Endothelial cell of umbilical vein (primary cell): ENCODE measurements at regions not wholly inside any gene's neighbourhood (a gene's known extent, or its start where the extent isn't known, plus 50 kb on each side); places are given as distances from the start of the nearest gene placed in this dataset.
"Not testable (repeated sequence)": the region's sequence is repeated elsewhere in the genome, so short reads cannot be mapped to it uniquely, and the experiment has no call there.

ENCODE experiments used
- BruUV-seq: library from RNA; stranded (reverse); fragments of 400-500 nt; replicated peaks from 2 replicates; lab custom pipeline; 2021; lab: Mats Ljungman, UMichigan
- CTCF ChIA-PET: fragments of 300-600, 350-600 bp; sonication (Branson Sonifier 250); formaldehyde crosslinking; loops from one replicate; lab custom pipeline; 2021; ENCODE audit warnings: antibody characterized with exemption, inconsistent platforms; lab: Charles Lee
- POLR2A ChIA-PET: fragments of 300-600, 350-600 bp; sonication (Branson Sonifier 250); formaldehyde crosslinking; loops from one replicate; lab custom pipeline; 2021; ENCODE audit warnings: antibody characterized with exemption, inconsistent platforms; lab: Charles Lee
- DNase-seq: peaks from one replicate; pipeline ENCODE4 v3.0.0-alpha.2; 2011; ENCODE audit warnings: low read depth, low spot score
- FAIRE-seq: peaks from 2 replicates; lab custom pipeline; 2011; peaks lifted over from hg19 to GRCh38; lab: Jason Lieb, UNC
- H2AFZ ChIP-seq: 2 replicates; pipeline ENCODE4 v1.6.0; 2012; ENCODE audit warnings: low read depth, low read length, control low read depth, inconsistent platforms
- H3K27ac ChIP-seq: 2 replicates; pipeline ENCODE4 v1.5.1; 2011; ENCODE audit warnings: low read depth, mild to moderate bottlenecking, control low read depth, low read length, moderate library complexity; ENCODE audit not compliant: insufficient read depth
- H3K27me3 ChIP-seq, 2 experiments: 2 replicates each; pipeline versions ENCODE4 v1.6.0 to v1.6.1; 2011; ENCODE audit warnings: low read length in 2 of 2, mixed read lengths in 1 of 2; ENCODE audit not compliant: control insufficient read depth in 2 of 2, insufficient read depth in 2 of 2
- H3K36me3 ChIP-seq, 2 experiments: 2 replicates in 1 of 2; 3 replicates in 1 of 2; pipeline ENCODE4 v1.5.1; 2011; ENCODE audit warnings: low read length in 2 of 2, mild to moderate bottlenecking in 1 of 2, moderate library complexity in 1 of 2; ENCODE audit not compliant: control insufficient read depth in 2 of 2, insufficient read depth in 2 of 2; ENCODE audit errors: extremely low read depth in 1 of 2
- H3K4me1 ChIP-seq: 3 replicates; pipeline ENCODE4 v1.5.1; 2011; ENCODE audit warnings: mild to moderate bottlenecking, low read length; ENCODE audit not compliant: control insufficient read depth, insufficient read depth; ENCODE audit errors: extremely low read depth
- H3K4me2 ChIP-seq: 2 replicates; pipeline ENCODE4 v1.6.1; 2011; ENCODE audit warnings: low read length, control low read depth, mixed read lengths; ENCODE audit not compliant: insufficient read depth
- H3K4me3 ChIP-seq, 3 experiments: fragments of 200-600 bp in 1 of 3; sonication (generic), shearing (Covaris generic) in 1 of 3; replicated peaks in 1 of 3; 2 replicates each; pipeline ENCODE4 v1.5.1; 2011 to 2016; ENCODE audit warnings: control low read depth in 3 of 3, low read length in 3 of 3, mild to moderate bottlenecking in 2 of 3, inconsistent platforms in 1 of 3, low read depth in 1 of 3, moderate library complexity in 1 of 3; ENCODE audit not compliant: insufficient read depth in 1 of 3
- H3K79me2 ChIP-seq: 2 replicates; pipeline ENCODE4 v1.6.0; 2012; ENCODE audit warnings: low read length, inconsistent platforms; ENCODE audit not compliant: control insufficient read depth, insufficient read depth
- H3K9ac ChIP-seq: replicated peaks from 2 replicates; pipeline ENCODE3; 2011; ENCODE audit warnings: low read length, control low read depth; ENCODE audit not compliant: insufficient read depth; ENCODE audit errors: extremely low read depth
- H3K9me1 ChIP-seq: replicated peaks from 3 replicates; pipeline ENCODE4 v1.6.0; 2011; ENCODE audit warnings: mild to moderate bottlenecking, low read length; ENCODE audit not compliant: control insufficient read depth, insufficient read depth; ENCODE audit errors: extremely low read depth
- H3K9me3 ChIP-seq: replicated peaks from 2 replicates; pipeline ENCODE4 v1.5.1; 2012; ENCODE audit warnings: low read length, inconsistent platforms; ENCODE audit not compliant: control insufficient read depth, insufficient read depth
- H4K20me1 ChIP-seq: replicated peaks from 2 replicates; pipeline ENCODE3; 2011; ENCODE audit warnings: mild to moderate bottlenecking, low read length; ENCODE audit not compliant: control insufficient read depth, insufficient read depth; ENCODE audit errors: extremely low read depth
- EZH2 ChIP-seq: IDR thresholded peaks from 2 replicates; pipeline ENCODE4 v1.6.1; 2012; ENCODE audit warnings: borderline replicate concordance, low read depth, mild to moderate bottlenecking, moderate library complexity, low read length, inconsistent platforms; ENCODE audit not compliant: severe bottlenecking
- FOS ChIP-seq: IDR thresholded peaks from 2 replicates; pipeline ENCODE4 v1.6.1; 2011; ENCODE audit warnings: mild to moderate bottlenecking, low read length, moderate library complexity, borderline replicate concordance; ENCODE audit not compliant: insufficient read depth
- GATA2 ChIP-seq: IDR thresholded peaks from 2 replicates; pipeline ENCODE4 v1.7.0; 2011; ENCODE audit warnings: low read depth, mild to moderate bottlenecking, moderate library complexity, mixed read lengths, low read length; ENCODE audit not compliant: insufficient read length, insufficient read depth
- JUN ChIP-seq: IDR thresholded peaks from 2 replicates; pipeline ENCODE4 v1.6.1; 2011; ENCODE audit warnings: borderline replicate concordance, low read depth; ENCODE audit not compliant: insufficient read length, insufficient read depth
- MYC ChIP-seq: IDR thresholded peaks from one replicate; pipeline ENCODE4 v1.6.1; 2011; ENCODE audit warnings: mild to moderate bottlenecking, low read depth, low read length
- POLR2A ChIP-seq: IDR thresholded peaks from 2 replicates; pipeline ENCODE4 v1.6.1; 2012; ENCODE audit warnings: low read depth, mild to moderate bottlenecking, control low read depth, low read length
- POLR2AphosphoS5 ChIP-seq: IDR thresholded peaks from 2 replicates; pipeline ENCODE4 v1.6.1; 2012; ENCODE audit warnings: low read depth, mild to moderate bottlenecking, control low read depth, low read length, moderate library complexity; ENCODE audit not compliant: insufficient read depth
- dilution Hi-C: fragments of 300-500 bp; cut with MboI; formaldehyde crosslinking; loops from one replicate; pipeline ENCODE4 v1.15.0; 2019; ENCODE audit warnings: low sequenced_read_pairs; ENCODE audit not compliant: extremely low pct_ligation_motif_present
- intact Hi-C: fragments of 100-400 bp; cut with micrococcal nuclease; formaldehyde crosslinking; loops from one replicate; pipeline ENCODE4 v1.10.0; 2022
- TF ChIP-seq, protein P1 (sequence below): IDR thresholded peaks from 2 replicates; pipeline ENCODE4 v1.6.1; 2011; ENCODE audit not compliant: insufficient read depth, insufficient read length
- TF ChIP-seq, protein P2 (sequence below), 2 donors: IDR thresholded peaks; 1 replicate in 1 of 2; 2 replicates in 1 of 2; pipeline ENCODE4 v1.5.1; 2011; ENCODE audit warnings: low read length in 2 of 2, mild to moderate bottlenecking in 2 of 2, moderate library complexity in 2 of 2, control low read depth in 1 of 2, inconsistent platforms in 1 of 2, low read depth in 1 of 2; ENCODE audit not compliant: insufficient read depth in 1 of 2; ENCODE audit errors: extremely low read depth in 1 of 2

DNA sequence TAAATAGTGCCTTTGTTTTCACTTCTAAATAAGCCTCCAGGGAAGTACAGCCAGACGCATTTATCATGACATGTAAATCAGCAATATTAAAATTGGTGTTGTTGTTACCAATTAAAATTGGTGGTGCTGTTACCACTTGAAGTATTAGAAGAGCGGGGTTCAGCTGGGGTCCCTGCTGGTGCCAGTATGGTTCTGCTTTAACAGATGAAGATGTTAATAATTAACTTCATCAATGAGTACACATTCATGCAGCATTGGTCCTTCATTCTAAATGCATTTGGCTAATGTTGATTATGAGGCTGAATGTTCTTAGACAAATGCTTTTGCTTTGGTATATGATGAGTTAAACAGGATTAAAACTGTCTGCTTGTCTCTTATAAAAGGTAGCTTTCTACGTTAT is 67.6 kb upstream of the TMC1 start:
- H3K9me1 ChIP-seq = no peaks in the 10 kb centered on the region
- H3K4me1 ChIP-seq = no peaks in the 10 kb centered on the region
- H3K4me3 ChIP-seq = no peak overlapping the region
- H3K9ac ChIP-seq = no peak overlapping the region
- H3K36me3 ChIP-seq = no peaks in the 10 kb centered on the region
- no peak overlapping the region for H2AFZ ChIP-seq
- no peaks in the 10 kb centered on the region for H4K20me1 ChIP-seq
- no peak for DNase-seq
- H3K27me3 ChIP-seq = no peaks in the 10 kb centered on the region
- dilution Hi-C loops (no loop called here), intact Hi-C loops (no loop called here)
- no peaks in the 10 kb centered on the region for H3K79me2 ChIP-seq
- ChIA-PET CTCF (no interaction called here), POLR2A (no interaction called here)
- H3K27ac ChIP-seq = no peak overlapping the region
- FAIRE-seq = no peak
- no TSS peak for BruUV-seq
- no peak overlapping the region for H3K4me2 ChIP-seq
- TF ChIP-seq, protein P1, sequence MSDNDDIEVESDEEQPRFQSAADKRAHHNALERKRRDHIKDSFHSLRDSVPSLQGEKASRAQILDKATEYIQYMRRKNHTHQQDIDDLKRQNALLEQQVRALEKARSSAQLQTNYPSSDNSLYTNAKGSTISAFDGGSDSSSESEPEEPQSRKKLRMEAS = no peak
- TF ChIP-seq JUN = no peak
- TF ChIP-seq POLR2AphosphoS5 = no peak
- TF ChIP-seq POLR2A = no peak
- TF ChIP-seq FOS = no peak
- TF ChIP-seq, protein P2, sequence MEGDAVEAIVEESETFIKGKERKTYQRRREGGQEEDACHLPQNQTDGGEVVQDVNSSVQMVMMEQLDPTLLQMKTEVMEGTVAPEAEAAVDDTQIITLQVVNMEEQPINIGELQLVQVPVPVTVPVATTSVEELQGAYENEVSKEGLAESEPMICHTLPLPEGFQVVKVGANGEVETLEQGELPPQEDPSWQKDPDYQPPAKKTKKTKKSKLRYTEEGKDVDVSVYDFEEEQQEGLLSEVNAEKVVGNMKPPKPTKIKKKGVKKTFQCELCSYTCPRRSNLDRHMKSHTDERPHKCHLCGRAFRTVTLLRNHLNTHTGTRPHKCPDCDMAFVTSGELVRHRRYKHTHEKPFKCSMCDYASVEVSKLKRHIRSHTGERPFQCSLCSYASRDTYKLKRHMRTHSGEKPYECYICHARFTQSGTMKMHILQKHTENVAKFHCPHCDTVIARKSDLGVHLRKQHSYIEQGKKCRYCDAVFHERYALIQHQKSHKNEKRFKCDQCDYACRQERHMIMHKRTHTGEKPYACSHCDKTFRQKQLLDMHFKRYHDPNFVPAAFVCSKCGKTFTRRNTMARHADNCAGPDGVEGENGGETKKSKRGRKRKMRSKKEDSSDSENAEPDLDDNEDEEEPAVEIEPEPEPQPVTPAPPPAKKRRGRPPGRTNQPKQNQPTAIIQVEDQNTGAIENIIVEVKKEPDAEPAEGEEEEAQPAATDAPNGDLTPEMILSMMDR (IDR thresholded peaks at IDR 0.05; ENCODE audit: extremely low read depth in 1 of 2, insufficient read depth in 1 of 2, low read depth in 1 of 2, low read length in 2 of 2) = no peak
- no peak for TF ChIP-seq MYC
- no peak for TF ChIP-seq GATA2
- no peak for TF ChIP-seq EZH2
- H3K9me3 ChIP-seq = no peaks in the 10 kb centered on the region

DNA sequence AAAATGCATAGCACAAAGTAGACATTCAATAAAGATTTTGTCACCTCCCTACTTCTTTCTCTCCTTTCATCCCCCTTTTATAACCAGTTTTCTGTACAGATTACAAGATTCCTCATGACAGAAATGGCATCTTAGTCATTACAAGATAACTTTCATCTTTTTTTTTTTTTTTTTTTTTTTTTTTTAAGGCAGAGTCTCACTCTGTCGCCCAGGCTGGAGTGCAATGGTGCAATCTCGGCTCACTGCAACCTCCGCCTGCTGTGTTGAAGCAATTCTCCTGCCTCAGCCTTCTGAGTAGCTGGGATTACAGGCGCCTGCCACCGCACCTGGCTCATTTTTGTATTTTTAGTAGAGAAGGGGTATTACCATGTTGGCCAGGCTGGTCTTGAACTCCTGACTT is 75.2 kb upstream of the TMC1 start:
- FAIRE-seq, H3K9ac ChIP-seq, intact Hi-C loops, H3K79me2 ChIP-seq, H3K27me3 ChIP-seq, POLR2A ChIA-PET, H3K27ac ChIP-seq, BruUV-seq, H3K4me2 ChIP-seq, H3K4me3 ChIP-seq, H4K20me1 ChIP-seq, H3K36me3 ChIP-seq, DNase-seq, H3K9me1 ChIP-seq, H3K9me3 ChIP-seq, H2AFZ ChIP-seq, dilution Hi-C loops: not testable (repeated sequence)
- CTCF ChIA-PET = interaction anchor here (0.8 to 0.9 kb wide), 2 partner anchors 12 to 499 kb away, joined by 3 read pairs; no protein-coding TSS in a partner anchor
- H3K4me1 ChIP-seq = peaks cover 21% of the 10 kb centered on the region
